Cardiac septum (tissue), 1 donor: ENCODE measurements at regions not wholly inside any gene's neighbourhood (a gene's known extent, or its start where the extent isn't known, plus 50 kb on each side); places are given as distances from the start of the nearest gene placed in this dataset.

ENCODE experiments used
- DNase-seq: peaks from one replicate; pipeline ENCODE4 v3.0.0-alpha.2; 2020; ENCODE audit warnings: low spot score
- intact Hi-C: fragments of 100-400 bp; cut with DNase I; formaldehyde crosslinking; loops from one replicate; pipeline ENCODE4 v1.14.0; 2022
- donor health status: DM: no; HTN: no; CAD: no.

- intact Hi-C loops: no loop called here
- DNase-seq: no peak
Observed at GRCh38 chr1:186511761-186512637, 51.1 kb upstream of the PDC start.
